ENCODE measurements at regions not wholly inside any gene's neighbourhood (a gene's known extent, or its start where the extent isn't known, plus 50 kb on each side); places are given as distances from the start of the nearest gene placed in this dataset.

DNA sequence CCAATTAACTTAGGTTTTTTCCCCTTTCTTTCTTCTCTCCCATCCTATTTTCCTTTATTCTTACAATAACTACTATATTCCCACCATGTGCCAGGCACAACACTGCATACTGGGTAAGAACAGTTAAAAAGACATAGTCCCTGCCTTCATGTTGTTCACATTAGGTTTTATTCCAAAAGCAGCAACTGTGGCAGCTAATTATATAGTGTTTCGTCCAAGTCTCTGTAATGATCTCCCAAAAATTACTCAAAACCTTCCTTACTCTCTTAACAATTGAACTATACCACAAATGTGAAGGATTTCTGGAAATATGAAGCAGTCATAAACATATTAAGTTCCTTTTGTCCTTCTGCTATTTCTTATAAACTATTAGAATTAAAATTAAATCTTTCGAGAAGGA lies 184.1 kb upstream of the C11orf58 start:
- no peaks in the 10 kb centered on the region for H3K79me2 ChIP-seq (ENCODE audit: insufficient read depth, low read length)
- no peak overlapping the region for H3K9ac ChIP-seq (ENCODE audit: low read length)
- no peaks in the 10 kb centered on the region for H3K4me1 ChIP-seq (ENCODE audit: insufficient read depth, low read length, severe bottlenecking)
- no peaks in the 10 kb centered on the region for H3F3A ChIP-seq (ENCODE audit: insufficient read depth, low read length)
- H3K4me2 ChIP-seq (ENCODE audit: low read length), result no peak overlapping the region
- no peak for TF ChIP-seq EZH2 (IDR thresholded peaks at IDR 0.05; ENCODE audit: borderline replicate concordance, low read length)
- no peak for TF ChIP-seq CTCF (IDR thresholded peaks at IDR 0.05; ENCODE audit: low read length)
- H4K20me1 ChIP-seq (ENCODE audit: insufficient read depth, low read length), result no peaks in the 10 kb centered on the region
- no peaks in the 10 kb centered on the region for H3K9me3 ChIP-seq (ENCODE audit: low read length)
- H2AFZ ChIP-seq (ENCODE audit: low read length), result no peak overlapping the region
- no peak overlapping the region for H3K4me3 ChIP-seq (ENCODE audit: low read depth, low read length, poor library complexity, severe bottlenecking)
- no peak overlapping the region for H3K27ac ChIP-seq (ENCODE audit: low read depth, low read length, poor library complexity, severe bottlenecking)
- H3K36me3 ChIP-seq (ENCODE audit: insufficient read depth, low read length), result no peaks in the 10 kb centered on the region
- no peaks in the 10 kb centered on the region for H3K27me3 ChIP-seq (ENCODE audit: insufficient read depth, low read length)
- H3K9me2 ChIP-seq (ENCODE audit: low read depth, low read length), result no peaks in the 10 kb centered on the region

DNA sequence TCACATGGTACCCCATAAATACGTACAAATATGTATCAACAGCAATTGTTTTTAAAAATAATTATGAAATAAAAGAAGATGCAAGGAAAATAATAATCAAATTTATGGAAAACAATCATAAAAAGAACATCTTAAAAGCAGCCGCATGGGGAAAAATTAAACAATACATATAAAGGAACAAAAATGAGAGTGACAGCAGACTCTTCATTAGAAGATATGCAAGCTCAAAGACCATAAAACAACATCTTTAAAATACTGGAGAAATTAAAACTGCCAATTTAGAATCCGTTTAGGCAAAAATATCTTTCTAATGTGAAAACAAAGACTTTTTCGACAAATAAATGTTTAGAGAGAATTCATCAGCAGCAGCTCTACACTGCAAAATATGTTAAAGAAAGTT lies 190.6 kb upstream of the C11orf58 start:
- no peak overlapping the region for H2AFZ ChIP-seq (ENCODE audit: low read length)
- H3K9ac ChIP-seq (ENCODE audit: low read length), result no peak overlapping the region

GRCh38 chr11:16543642-16544041 lies 187.3 kb upstream of the SOX6 start:
- H3F3A ChIP-seq (ENCODE audit: insufficient read depth, low read length), result no peaks in the 10 kb centered on the region
- no peak overlapping the region for H3K27ac ChIP-seq (ENCODE audit: low read depth, low read length, poor library complexity, severe bottlenecking)
- no peak overlapping the region for H3K4me3 ChIP-seq (ENCODE audit: low read depth, low read length, poor library complexity, severe bottlenecking)
- H3K4me1 ChIP-seq (ENCODE audit: insufficient read depth, low read length, severe bottlenecking), result no peaks in the 10 kb centered on the region
- no peaks in the 10 kb centered on the region for H3K9me2 ChIP-seq (ENCODE audit: low read depth, low read length)
- TF ChIP-seq EZH2 (IDR thresholded peaks at IDR 0.05; ENCODE audit: borderline replicate concordance, low read length), result no peak
- no peaks in the 10 kb centered on the region for H4K20me1 ChIP-seq (ENCODE audit: insufficient read depth, low read length)
- no peaks in the 10 kb centered on the region for H3K79me2 ChIP-seq (ENCODE audit: insufficient read depth, low read length)
- H3K9ac ChIP-seq (ENCODE audit: low read length), result no peak overlapping the region
- H3K36me3 ChIP-seq (ENCODE audit: insufficient read depth, low read length), result no peaks in the 10 kb centered on the region
- H3K4me2 ChIP-seq (ENCODE audit: low read length), result no peak overlapping the region
- H2AFZ ChIP-seq (ENCODE audit: low read length), result no peak overlapping the region
- H3K27me3 ChIP-seq (ENCODE audit: insufficient read depth, low read length), result no peaks in the 10 kb centered on the region
- no peaks in the 10 kb centered on the region for H3K9me3 ChIP-seq (ENCODE audit: low read length)

More for the DNA sequence above, 190.6 kb upstream of the C11orf58 start:
- no peaks in the 10 kb centered on the region for H3K36me3 ChIP-seq (ENCODE audit: insufficient read depth, low read length)
- no peaks in the 10 kb centered on the region for H3K79me2 ChIP-seq (ENCODE audit: insufficient read depth, low read length)
- no peaks in the 10 kb centered on the region for H3K9me2 ChIP-seq (ENCODE audit: low read depth, low read length)
- no peaks in the 10 kb centered on the region for H3K27me3 ChIP-seq (ENCODE audit: insufficient read depth, low read length)
- no peaks in the 10 kb centered on the region for H4K20me1 ChIP-seq (ENCODE audit: insufficient read depth, low read length)
- TF ChIP-seq EZH2 (IDR thresholded peaks at IDR 0.05; ENCODE audit: borderline replicate concordance, low read length) (no peak), CTCF (IDR thresholded peaks at IDR 0.05; ENCODE audit: low read length) (no peak)
- H3K9me3 ChIP-seq (ENCODE audit: low read length), result no peaks in the 10 kb centered on the region
- H3K27ac ChIP-seq (ENCODE audit: low read depth, low read length, poor library complexity, severe bottlenecking), result no peak overlapping the region
- no peak overlapping the region for H3K4me2 ChIP-seq (ENCODE audit: low read length)
- H3K4me1 ChIP-seq (ENCODE audit: insufficient read depth, low read length, severe bottlenecking), result no peaks in the 10 kb centered on the region
- no peaks in the 10 kb centered on the region for H3F3A ChIP-seq (ENCODE audit: insufficient read depth, low read length)
- H3K4me3 ChIP-seq (ENCODE audit: low read depth, low read length, poor library complexity, severe bottlenecking), result no peak overlapping the region

GRCh38 chr11:16542353-16542752 lies 186.0 kb upstream of the SOX6 start:
- H3K4me1 ChIP-seq (ENCODE audit: insufficient read depth, low read length, severe bottlenecking), result no peaks in the 10 kb centered on the region
- H2AFZ ChIP-seq (ENCODE audit: low read length), result no peak overlapping the region
- H3K9me2 ChIP-seq (ENCODE audit: low read depth, low read length), result no peaks in the 10 kb centered on the region
- no peak overlapping the region for H3K27ac ChIP-seq (ENCODE audit: low read depth, low read length, poor library complexity, severe bottlenecking)
- no peaks in the 10 kb centered on the region for H3K79me2 ChIP-seq (ENCODE audit: insufficient read depth, low read length)
- H3K9me3 ChIP-seq (ENCODE audit: low read length), result no peaks in the 10 kb centered on the region
- H3K4me2 ChIP-seq (ENCODE audit: low read length), result no peak overlapping the region
- no peak for TF ChIP-seq EZH2 (IDR thresholded peaks at IDR 0.05; ENCODE audit: borderline replicate concordance, low read length)
- no peak for TF ChIP-seq CTCF (IDR thresholded peaks at IDR 0.05; ENCODE audit: low read length)
- no peaks in the 10 kb centered on the region for H3K36me3 ChIP-seq (ENCODE audit: insufficient read depth, low read length)
- no peak overlapping the region for H3K4me3 ChIP-seq (ENCODE audit: low read depth, low read length, poor library complexity, severe bottlenecking)
- H4K20me1 ChIP-seq (ENCODE audit: insufficient read depth, low read length), result no peaks in the 10 kb centered on the region
- no peak overlapping the region for H3K9ac ChIP-seq (ENCODE audit: low read length)
- no peaks in the 10 kb centered on the region for H3K27me3 ChIP-seq (ENCODE audit: insufficient read depth, low read length)
- H3F3A ChIP-seq (ENCODE audit: insufficient read depth, low read length), result no peaks in the 10 kb centered on the region

Data from OCI-LY1 (cell line).